HG02642 (cell line): ENCODE measurements at regions not wholly inside any gene's neighbourhood (a gene's known extent, or its start where the extent isn't known, plus 50 kb on each side); places are given as distances from the start of the nearest gene placed in this dataset.

ENCODE experiments used
- ATAC-seq: cut with Tn5 transposase; IDR thresholded peaks from one replicate; pipeline ENCODE4 v1.9.1; 2021; ENCODE audit warnings: mild to moderate bottlenecking; ENCODE audit not compliant: unreplicated experiment, poor library complexity

DNA sequence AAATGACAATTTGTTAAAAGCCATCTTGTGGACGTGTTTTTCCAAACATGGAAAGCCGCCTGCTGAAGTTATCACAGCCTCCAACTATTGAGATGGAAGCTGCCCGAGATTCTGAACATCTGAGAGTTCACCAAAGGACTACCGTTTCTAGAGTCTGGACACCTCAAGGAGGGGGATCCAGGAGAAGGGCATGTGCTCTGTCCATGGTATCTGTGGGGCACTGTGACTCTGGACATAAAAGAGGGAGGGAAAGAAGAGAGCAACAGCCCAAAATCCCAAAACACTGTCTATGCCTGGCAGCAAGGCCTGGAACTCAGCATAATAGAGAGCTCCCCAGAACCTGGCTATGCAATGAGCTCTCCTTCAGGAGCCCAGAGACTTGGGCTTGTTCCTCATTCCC, 319.9 kb downstream of the EN1 start:
- no peak for ATAC-seq

DNA sequence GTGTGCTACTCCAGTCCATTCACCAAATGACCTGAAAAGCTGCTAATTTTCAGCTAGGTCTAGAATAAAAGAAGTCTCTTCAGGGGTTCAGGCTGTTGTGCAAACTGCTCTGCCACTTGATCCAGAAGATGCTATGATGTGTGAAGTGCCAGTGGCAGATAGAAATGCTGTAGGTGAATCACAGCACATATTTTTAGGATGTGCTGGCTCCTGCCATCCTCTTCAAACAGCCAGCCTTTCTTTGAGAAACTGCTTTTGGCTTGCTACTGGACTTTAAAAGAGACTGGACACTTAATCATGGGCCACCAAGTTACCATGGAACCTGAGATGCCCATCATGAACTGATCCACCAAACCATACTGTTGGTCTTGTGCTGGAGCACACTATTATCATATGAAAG, 322.1 kb downstream of the EN1 start:
- ATAC-seq = no peak

- no peak for ATAC-seq
Observed at GRCh38 chr2:118524911-118525310, 322.5 kb downstream of the EN1 start.

DNA sequence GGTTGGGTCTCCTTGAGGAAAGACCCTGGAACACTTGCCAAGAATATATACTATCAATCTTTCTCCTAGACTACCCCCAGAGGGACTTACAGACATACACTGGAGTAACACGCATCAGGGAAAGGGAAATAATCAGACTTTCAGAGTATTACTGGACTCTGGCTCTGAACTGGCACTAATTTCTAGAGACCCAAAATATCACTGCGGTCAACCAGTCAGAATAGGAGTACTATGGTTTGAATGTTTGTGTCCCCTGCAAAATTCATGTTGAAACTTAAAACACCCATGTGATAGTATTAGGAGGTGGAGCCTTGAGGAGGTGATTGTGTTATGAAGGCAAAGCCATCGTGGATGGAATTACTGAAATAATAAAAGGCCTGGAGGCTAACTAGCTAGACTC, 323.7 kb downstream of the EN1 start:
- ATAC-seq = no peak

DNA sequence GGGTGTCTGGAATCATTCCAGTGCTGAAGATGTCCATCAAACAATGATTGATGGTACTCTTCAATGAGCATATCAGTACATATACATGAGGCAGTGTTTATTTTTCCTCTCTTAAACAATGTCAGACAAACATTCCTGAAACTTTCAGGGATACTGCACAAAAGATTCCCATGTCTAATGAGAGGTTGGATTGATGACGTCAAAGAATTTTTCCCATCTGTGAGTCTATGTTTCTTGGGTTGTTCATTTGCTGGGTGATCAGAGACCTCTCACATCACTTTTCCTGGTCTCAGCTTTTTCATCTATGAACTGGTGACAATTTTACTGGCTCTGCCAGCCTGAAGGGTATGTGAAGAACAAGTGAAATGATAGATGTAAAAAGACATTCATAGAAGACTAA, 325.5 kb downstream of the EN1 start:
- no peak for ATAC-seq

- ATAC-seq = no peak
Observed at GRCh38 chr2:118521272-118521671, 326.2 kb downstream of the EN1 start.

GRCh38 chr2:118520246-118520645, 327.2 kb downstream of the EN1 start:
- no peak for ATAC-seq

DNA sequence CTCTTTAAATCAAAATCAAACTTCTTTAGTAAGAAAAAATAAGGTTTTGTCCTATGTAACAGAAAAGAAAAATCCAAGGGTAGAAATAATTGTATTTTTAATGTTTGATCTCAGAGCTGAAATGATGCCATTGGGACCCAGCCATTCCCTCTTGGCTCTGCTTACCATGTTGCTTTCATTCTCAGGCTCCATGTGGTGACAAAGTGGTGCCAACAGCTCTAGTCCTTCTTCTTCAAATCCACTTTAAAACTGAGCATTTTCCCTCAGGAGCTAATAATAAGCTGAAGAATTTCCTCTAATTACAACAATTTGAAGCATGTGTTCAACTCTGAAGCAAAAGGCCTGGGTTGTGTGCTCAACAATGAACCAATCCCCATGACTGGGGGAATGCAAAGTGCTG, 327.9 kb downstream of the EN1 start:
- ATAC-seq = no peak

DNA sequence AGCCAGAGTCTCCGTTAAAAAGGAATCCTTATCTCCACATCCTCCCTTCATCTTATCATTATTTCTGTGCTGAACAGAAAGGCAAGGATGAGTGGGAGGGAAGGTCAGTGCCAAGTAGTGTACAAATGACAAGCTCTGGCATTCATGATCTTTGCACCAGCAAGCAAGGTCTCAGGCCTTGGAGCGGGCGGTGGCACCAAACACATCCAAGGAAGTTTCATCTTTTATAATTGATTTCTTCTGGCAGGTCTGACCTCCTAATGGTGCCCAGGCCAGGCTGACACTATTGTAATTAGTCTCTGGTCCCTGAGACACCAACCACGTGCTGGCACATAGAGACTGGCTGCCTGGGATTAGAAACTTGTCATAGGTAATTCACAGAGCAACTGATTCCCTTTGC, 336.6 kb downstream of the EN1 start:
- no peak for ATAC-seq

- no peak for ATAC-seq
Observed at GRCh38 chr2:118509319-118510004, 338.0 kb downstream of the EN1 start.

GRCh38 chr2:118508282-118508681, 339.2 kb downstream of the EN1 start:
- ATAC-seq = no peak

DNA sequence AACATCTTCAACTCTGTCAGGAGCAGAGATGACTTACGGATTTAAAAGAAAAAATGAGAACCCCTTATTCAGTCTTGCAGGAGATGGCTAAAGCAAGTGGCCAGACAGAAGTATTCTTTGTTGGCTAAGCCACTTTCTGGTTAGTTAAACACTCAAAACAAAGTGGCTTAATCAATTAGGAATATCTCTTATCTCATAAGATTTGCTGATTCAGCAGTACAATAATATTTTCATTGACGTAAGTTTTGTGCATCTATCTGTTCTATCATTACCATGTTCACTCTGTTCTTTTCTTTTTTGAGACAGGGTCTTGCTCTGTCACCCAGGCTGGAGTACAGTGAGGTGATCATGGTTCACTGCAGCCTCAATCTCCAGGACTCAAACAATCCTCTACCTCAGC, 342.0 kb downstream of the EN1 start:
- ATAC-seq = no peak

DNA sequence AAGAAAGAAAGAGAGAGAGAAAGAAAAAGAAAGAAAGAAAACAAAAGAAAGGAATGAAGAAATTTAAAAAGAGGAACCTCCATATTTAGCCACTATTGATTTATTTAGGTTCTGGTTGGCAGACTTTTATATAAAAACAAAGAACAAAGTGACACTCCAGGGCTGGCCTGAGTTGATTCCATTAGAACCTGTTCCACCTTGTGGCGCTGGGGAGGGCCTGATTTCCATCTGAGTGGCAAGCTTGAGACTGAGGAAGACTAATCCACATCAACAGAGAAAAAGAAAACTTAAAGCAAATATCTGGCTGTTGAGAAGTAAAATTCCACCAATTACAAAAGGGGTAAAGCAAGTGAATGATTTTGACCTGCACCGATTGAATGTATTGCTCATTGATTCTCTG, 345.3 kb downstream of the EN1 start:
- ATAC-seq = no peak

- ATAC-seq = no peak
Observed at GRCh38 chr2:118498943-118499342, 348.5 kb downstream of the EN1 start.

- no peak for ATAC-seq
Observed at GRCh38 chr2:118496870-118497611, 350.4 kb downstream of the EN1 start.

DNA sequence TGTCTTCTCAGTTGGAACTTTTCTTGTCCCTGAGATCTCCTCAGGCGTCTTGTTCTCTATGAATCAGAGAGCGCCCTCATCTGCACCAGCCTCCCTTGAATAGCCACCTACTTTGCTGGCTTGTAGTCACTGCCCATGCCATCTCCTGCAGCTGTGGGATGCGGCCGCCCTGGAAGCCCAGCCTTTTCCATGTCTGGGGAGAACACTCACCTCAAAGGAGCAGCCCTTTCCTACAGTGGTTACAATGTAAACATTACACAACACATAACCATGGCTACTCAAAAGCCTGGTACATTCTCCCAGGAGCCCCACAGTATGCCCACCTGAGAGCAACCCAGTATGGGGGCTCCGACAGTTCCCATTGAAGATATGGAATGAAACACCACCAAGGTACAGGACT, 351.0 kb downstream of the EN1 start:
- ATAC-seq = no peak

DNA sequence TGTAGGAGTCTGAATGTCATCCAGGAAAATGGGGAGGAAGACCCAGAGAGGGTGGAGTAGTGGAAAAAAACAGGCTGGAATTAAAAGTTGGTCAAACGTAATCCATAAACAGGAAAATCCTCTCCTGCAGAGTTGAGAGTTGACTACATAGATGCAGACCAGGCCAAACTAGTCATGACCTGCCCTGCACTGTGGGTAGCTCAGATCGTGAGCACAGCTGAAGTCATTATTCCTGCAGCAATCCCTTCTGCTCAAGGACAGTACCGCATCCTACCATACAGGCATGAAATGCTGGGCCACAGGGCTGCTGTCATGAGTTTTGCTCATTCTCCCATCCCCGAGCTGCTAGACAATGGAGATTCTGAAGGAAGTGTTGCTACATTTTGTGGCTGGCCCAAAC, 352.2 kb downstream of the EN1 start:
- no peak for ATAC-seq

GRCh38 chr2:118493213-118493612, 354.2 kb downstream of the EN1 start:
- no peak for ATAC-seq

GRCh38 chr2:118492335-118492734, 355.1 kb downstream of the EN1 start:
- no peak for ATAC-seq

GRCh38 chr2:118490330-118490729, 357.1 kb downstream of the EN1 start:
- no peak for ATAC-seq

- no peak for ATAC-seq
Observed at GRCh38 chr2:118489712-118490299, 357.6 kb downstream of the EN1 start.

- ATAC-seq = no peak
Observed at GRCh38 chr2:118481299-118481698, 366.1 kb downstream of the EN1 start.
